ENCODE measurements at regions not wholly inside any gene's neighbourhood (a gene's known extent, or its start where the extent isn't known, plus 50 kb on each side); places are given as distances from the start of the nearest gene placed in this dataset.

GRCh38 chr10:52466464-52466863 lies 152.4 kb downstream of the DKK1 start:
- Histone ChIP-seq H3K9me3 (ENCODE audit: low read length) (no peaks in the 10 kb centered on the region), H3K27ac (ENCODE audit: low read depth, low read length, poor library complexity, severe bottlenecking) (no peak overlapping the region), H3K9me2 (ENCODE audit: low read depth, low read length) (no peaks in the 10 kb centered on the region), H4K20me1 (ENCODE audit: insufficient read depth, low read length) (no peaks in the 10 kb centered on the region), H3K4me3 (ENCODE audit: low read depth, low read length, poor library complexity, severe bottlenecking) (no peak overlapping the region), H3K4me1 (ENCODE audit: insufficient read depth, low read length, severe bottlenecking) (no peaks in the 10 kb centered on the region), H3K79me2 (ENCODE audit: insufficient read depth, low read length) (no peaks in the 10 kb centered on the region), H3K4me2 (ENCODE audit: low read length) (no peak overlapping the region), H3K36me3 (ENCODE audit: insufficient read depth, low read length) (no peaks in the 10 kb centered on the region), H3K9ac (ENCODE audit: low read length) (no peak overlapping the region), H3F3A (ENCODE audit: insufficient read depth, low read length) (no peaks in the 10 kb centered on the region), H2AFZ (ENCODE audit: low read length) (no peak overlapping the region), H3K27me3 (ENCODE audit: insufficient read depth, low read length) (no peaks in the 10 kb centered on the region)
- no peak for TF ChIP-seq EZH2 (IDR thresholded peaks at IDR 0.05; ENCODE audit: borderline replicate concordance, low read length)
- TF ChIP-seq, protein P1, sequence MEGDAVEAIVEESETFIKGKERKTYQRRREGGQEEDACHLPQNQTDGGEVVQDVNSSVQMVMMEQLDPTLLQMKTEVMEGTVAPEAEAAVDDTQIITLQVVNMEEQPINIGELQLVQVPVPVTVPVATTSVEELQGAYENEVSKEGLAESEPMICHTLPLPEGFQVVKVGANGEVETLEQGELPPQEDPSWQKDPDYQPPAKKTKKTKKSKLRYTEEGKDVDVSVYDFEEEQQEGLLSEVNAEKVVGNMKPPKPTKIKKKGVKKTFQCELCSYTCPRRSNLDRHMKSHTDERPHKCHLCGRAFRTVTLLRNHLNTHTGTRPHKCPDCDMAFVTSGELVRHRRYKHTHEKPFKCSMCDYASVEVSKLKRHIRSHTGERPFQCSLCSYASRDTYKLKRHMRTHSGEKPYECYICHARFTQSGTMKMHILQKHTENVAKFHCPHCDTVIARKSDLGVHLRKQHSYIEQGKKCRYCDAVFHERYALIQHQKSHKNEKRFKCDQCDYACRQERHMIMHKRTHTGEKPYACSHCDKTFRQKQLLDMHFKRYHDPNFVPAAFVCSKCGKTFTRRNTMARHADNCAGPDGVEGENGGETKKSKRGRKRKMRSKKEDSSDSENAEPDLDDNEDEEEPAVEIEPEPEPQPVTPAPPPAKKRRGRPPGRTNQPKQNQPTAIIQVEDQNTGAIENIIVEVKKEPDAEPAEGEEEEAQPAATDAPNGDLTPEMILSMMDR (IDR thresholded peaks at IDR 0.05; ENCODE audit: low read length) = no peak

DNA sequence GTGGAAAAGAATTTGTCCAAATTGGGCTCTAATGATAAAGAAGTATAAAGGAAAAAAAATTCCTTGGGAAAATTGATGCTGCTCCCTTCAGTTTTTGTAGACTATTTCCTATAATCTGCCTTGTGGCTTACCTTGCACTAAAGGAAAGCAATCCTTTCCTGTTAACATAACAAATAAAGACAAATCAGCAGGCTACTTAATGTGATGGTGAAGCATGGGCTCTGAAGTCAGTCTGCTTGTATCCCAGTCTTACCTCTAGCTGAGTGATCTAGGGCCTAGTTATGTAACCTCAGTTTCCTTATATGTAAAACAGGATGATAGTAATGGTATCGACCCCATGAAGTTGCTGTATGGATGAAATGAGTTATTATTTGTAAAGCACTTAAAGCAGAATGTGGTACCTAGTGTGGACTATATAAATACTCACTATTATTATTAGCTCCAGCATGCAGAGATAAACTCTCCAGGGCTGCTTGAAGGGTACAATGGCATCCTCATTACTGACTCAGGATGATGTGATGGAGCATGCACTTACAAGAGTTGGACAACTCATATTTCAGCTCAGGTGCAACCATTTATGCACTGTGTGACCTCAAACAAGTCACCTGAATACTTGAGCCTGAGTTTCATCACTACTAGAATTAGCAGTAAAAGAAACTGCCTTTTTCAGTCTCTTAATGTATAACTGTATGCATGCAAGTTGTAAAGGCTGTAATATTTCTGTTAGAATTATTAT lies 156.1 kb downstream of the DKK1 start:
- TF ChIP-seq, protein P1 (IDR thresholded peaks at IDR 0.05; ENCODE audit: low read length) = no peak
- no peak for TF ChIP-seq EZH2 (IDR thresholded peaks at IDR 0.05; ENCODE audit: borderline replicate concordance, low read length)
- Histone ChIP-seq H3K4me2 (ENCODE audit: low read length) (no peak overlapping the region), H3K9me2 (ENCODE audit: low read depth, low read length) (no peaks in the 10 kb centered on the region), H3K79me2 (ENCODE audit: insufficient read depth, low read length) (no peaks in the 10 kb centered on the region), H3K36me3 (ENCODE audit: insufficient read depth, low read length) (no peaks in the 10 kb centered on the region), H3K4me1 (ENCODE audit: insufficient read depth, low read length, severe bottlenecking) (no peaks in the 10 kb centered on the region), H3K9ac (ENCODE audit: low read length) (no peak overlapping the region), H3K9me3 (ENCODE audit: low read length) (no peaks in the 10 kb centered on the region), H3K27me3 (ENCODE audit: insufficient read depth, low read length) (no peaks in the 10 kb centered on the region), H2AFZ (ENCODE audit: low read length) (no peak overlapping the region), H3K4me3 (ENCODE audit: low read depth, low read length, poor library complexity, severe bottlenecking) (no peak overlapping the region), H3K27ac (ENCODE audit: low read depth, low read length, poor library complexity, severe bottlenecking) (no peak overlapping the region), H3F3A (ENCODE audit: insufficient read depth, low read length) (no peaks in the 10 kb centered on the region), H4K20me1 (ENCODE audit: insufficient read depth, low read length) (no peaks in the 10 kb centered on the region)

- no peaks in the 10 kb centered on the region for H3K9me3 ChIP-seq (ENCODE audit: low read length)
- no peak overlapping the region for H2AFZ ChIP-seq (ENCODE audit: low read length)
- no peaks in the 10 kb centered on the region for H3K9me2 ChIP-seq (ENCODE audit: low read depth, low read length)
- no peaks in the 10 kb centered on the region for H4K20me1 ChIP-seq (ENCODE audit: insufficient read depth, low read length)
- no peaks in the 10 kb centered on the region for H3K27me3 ChIP-seq (ENCODE audit: insufficient read depth, low read length)
- no peak overlapping the region for H3K27ac ChIP-seq (ENCODE audit: low read depth, low read length, poor library complexity, severe bottlenecking)
- H3K79me2 ChIP-seq (ENCODE audit: insufficient read depth, low read length) = no peaks in the 10 kb centered on the region
- no peak overlapping the region for H3K9ac ChIP-seq (ENCODE audit: low read length)
- no peaks in the 10 kb centered on the region for H3K36me3 ChIP-seq (ENCODE audit: insufficient read depth, low read length)
- H3K4me3 ChIP-seq (ENCODE audit: low read depth, low read length, poor library complexity, severe bottlenecking) = no peak overlapping the region
- H3K4me2 ChIP-seq (ENCODE audit: low read length) = no peak overlapping the region
- no peak for TF ChIP-seq EZH2 (IDR thresholded peaks at IDR 0.05; ENCODE audit: borderline replicate concordance, low read length)
- TF ChIP-seq, protein P1 (IDR thresholded peaks at IDR 0.05; ENCODE audit: low read length) = no peak
- H3F3A ChIP-seq (ENCODE audit: insufficient read depth, low read length) = no peaks in the 10 kb centered on the region
- no peaks in the 10 kb centered on the region for H3K4me1 ChIP-seq (ENCODE audit: insufficient read depth, low read length, severe bottlenecking)
Measured at GRCh38 chr10:52472406-52473146, 158.5 kb downstream of the DKK1 start.
